CD14-positive monocyte (primary cell): ENCODE measurements at regions not wholly inside any gene's neighbourhood (a gene's known extent, or its start where the extent isn't known, plus 50 kb on each side); places are given as distances from the start of the nearest gene placed in this dataset.

ENCODE experiments used
- DNase-seq, 3 donors: peaks; one replicate each; pipeline ENCODE4 v3.0.0-alpha.2; 2011 to 2022
- H2AFZ ChIP-seq: 2 replicates; pipeline ENCODE4 v1.6.0; 2012; ENCODE audit warnings: mild to moderate bottlenecking, low read depth, low read length, inconsistent platforms; ENCODE audit not compliant: insufficient read depth, poor library complexity, severe bottlenecking
- H3K27ac ChIP-seq, 2 donors: 1 replicate in 1 of 2; 2 replicates in 1 of 2; pipeline ENCODE4 v1.5.1; 2012 to 2013; ENCODE audit warnings: low read length in 2 of 2, control low read depth in 1 of 2, inconsistent platforms in 1 of 2, low read depth in 1 of 2, mild to moderate bottlenecking in 1 of 2
- H3K27me3 ChIP-seq, 2 donors: one replicate each; pipeline versions ENCODE4 v1.6.0 to v1.6.1; 2011 to 2013; ENCODE audit warnings: low read length in 2 of 2; ENCODE audit not compliant: control insufficient read depth in 2 of 2, insufficient read depth in 2 of 2
- H3K36me3 ChIP-seq, 2 donors: replicated peaks in 1 of 2; 1 replicate in 1 of 2; 2 replicates in 1 of 2; pipeline versions ENCODE4 v1.5.1 to v1.6.1; 2012 to 2013; ENCODE audit warnings: low read length in 2 of 2, control low read depth in 1 of 2, inconsistent platforms in 1 of 2, mild to moderate bottlenecking in 1 of 2; ENCODE audit not compliant: insufficient read depth in 2 of 2, control insufficient read depth in 1 of 2
- H3K4me1 ChIP-seq, 2 donors: 1 replicate in 1 of 2; 2 replicates in 1 of 2; pipeline versions ENCODE4 v1.5.1 to v1.6.1; 2012 to 2013; ENCODE audit warnings: low read length in 2 of 2, control low read depth in 1 of 2, inconsistent platforms in 1 of 2, mild to moderate bottlenecking in 1 of 2, moderate library complexity in 1 of 2; ENCODE audit not compliant: insufficient read depth in 2 of 2, control insufficient read depth in 1 of 2
- H3K4me2 ChIP-seq: replicated peaks from 2 replicates; pipeline ENCODE3; 2012; ENCODE audit warnings: low read length, moderate library complexity, mild to moderate bottlenecking; ENCODE audit not compliant: poor library complexity, severe bottlenecking; ENCODE audit errors: extremely low read depth
- H3K4me3 ChIP-seq, 3 experiments: fragments of 200-600 bp in 1 of 3; sonication (generic) in 1 of 3; replicated peaks in 1 of 3; 1 replicate in 2 of 3; 2 replicates in 1 of 3; pipeline ENCODE4 v1.5.1; 2011 to 2013; ENCODE audit warnings: low read length in 3 of 3, mild to moderate bottlenecking in 3 of 3, control low read depth in 2 of 3, low read depth in 2 of 3, inconsistent platforms in 1 of 3, moderate library complexity in 1 of 3
- H3K79me2 ChIP-seq: 2 replicates; pipeline ENCODE4 v1.6.0; 2012; ENCODE audit warnings: mild to moderate bottlenecking, control low read depth, inconsistent platforms, low read length, moderate library complexity; ENCODE audit not compliant: insufficient read depth
- H3K9ac ChIP-seq: 2 replicates; pipeline ENCODE4 v1.6.0; 2017; ENCODE audit warnings: low read length, mild to moderate bottlenecking; ENCODE audit not compliant: insufficient read depth, poor library complexity, severe bottlenecking
- H3K9me3 ChIP-seq, 2 donors: replicated peaks in 1 of 2; 1 replicate in 1 of 2; 2 replicates in 1 of 2; pipeline versions ENCODE4 v1.5.1 to v1.6.1; 2012 to 2013; ENCODE audit warnings: low read length in 2 of 2, control low read depth in 1 of 2; ENCODE audit not compliant: control insufficient read depth in 1 of 2, insufficient read depth in 1 of 2
- H4K20me1 ChIP-seq: 2 replicates; pipeline ENCODE4 v1.6.0; 2012; ENCODE audit warnings: mild to moderate bottlenecking, low read length, control low read depth, moderate library complexity; ENCODE audit not compliant: insufficient read depth
- H3K27ac Mint-ChIP-seq, 7 donors: one replicate each; pipeline ENCODE4 v1.8.0; 2020; ENCODE audit warnings: mild to moderate bottlenecking in 7 of 7, mixed read lengths in 7 of 7, moderate library complexity in 6 of 7, inconsistent platforms in 2 of 7
- H3K27me3 Mint-ChIP-seq, 3 donors: one replicate each; pipeline ENCODE4 v1.8.0; 2021 to 2022; ENCODE audit warnings: low read depth in 3 of 3, mild to moderate bottlenecking in 3 of 3, mixed read lengths in 3 of 3, moderate library complexity in 3 of 3, inconsistent platforms in 1 of 3
- H3K36me3 Mint-ChIP-seq, 2 donors: one replicate each; pipeline ENCODE4 v1.8.0; 2020; ENCODE audit warnings: mixed read lengths in 2 of 2, inconsistent platforms in 1 of 2, mild to moderate bottlenecking in 1 of 2
- H3K4me1 Mint-ChIP-seq: one replicate; pipeline ENCODE4 v1.8.0; 2020; ENCODE audit warnings: mild to moderate bottlenecking, mixed read lengths
- H3K4me3 Mint-ChIP-seq, 2 donors: one replicate each; pipeline ENCODE4 v1.8.0; 2020; ENCODE audit warnings: mild to moderate bottlenecking in 2 of 2, mixed read lengths in 2 of 2, moderate library complexity in 1 of 2
- H3K9me3 Mint-ChIP-seq, 7 donors: one replicate each; pipeline ENCODE4 v1.8.0; 2020 to 2022; ENCODE audit warnings: mixed read lengths in 7 of 7, mild to moderate bottlenecking in 6 of 7, moderate library complexity in 6 of 7, inconsistent platforms in 2 of 7
- CTCF ChIP-seq: fragments of 200-600 bp; IDR thresholded peaks from one replicate; pipeline ENCODE4 v1.8.0; 2022; ENCODE audit warnings: antibody characterized with exemption, mild to moderate bottlenecking
- WGBS: methylation state at CpG from one replicate; pipeline ENCODE4 v1.1.5; 2013; ENCODE audit warnings: missing lambda C conversion rate; ENCODE audit not compliant: insufficient coverage; 5-methylcytosine and 5-hydroxymethylcytosine counted together
- intact Hi-C, 2 donors: fragments of 100-400 bp; cut with micrococcal nuclease; formaldehyde crosslinking; loops; one replicate each; pipeline versions ENCODE4 v1.15.0 to v1.15.1; 2023

DNA sequence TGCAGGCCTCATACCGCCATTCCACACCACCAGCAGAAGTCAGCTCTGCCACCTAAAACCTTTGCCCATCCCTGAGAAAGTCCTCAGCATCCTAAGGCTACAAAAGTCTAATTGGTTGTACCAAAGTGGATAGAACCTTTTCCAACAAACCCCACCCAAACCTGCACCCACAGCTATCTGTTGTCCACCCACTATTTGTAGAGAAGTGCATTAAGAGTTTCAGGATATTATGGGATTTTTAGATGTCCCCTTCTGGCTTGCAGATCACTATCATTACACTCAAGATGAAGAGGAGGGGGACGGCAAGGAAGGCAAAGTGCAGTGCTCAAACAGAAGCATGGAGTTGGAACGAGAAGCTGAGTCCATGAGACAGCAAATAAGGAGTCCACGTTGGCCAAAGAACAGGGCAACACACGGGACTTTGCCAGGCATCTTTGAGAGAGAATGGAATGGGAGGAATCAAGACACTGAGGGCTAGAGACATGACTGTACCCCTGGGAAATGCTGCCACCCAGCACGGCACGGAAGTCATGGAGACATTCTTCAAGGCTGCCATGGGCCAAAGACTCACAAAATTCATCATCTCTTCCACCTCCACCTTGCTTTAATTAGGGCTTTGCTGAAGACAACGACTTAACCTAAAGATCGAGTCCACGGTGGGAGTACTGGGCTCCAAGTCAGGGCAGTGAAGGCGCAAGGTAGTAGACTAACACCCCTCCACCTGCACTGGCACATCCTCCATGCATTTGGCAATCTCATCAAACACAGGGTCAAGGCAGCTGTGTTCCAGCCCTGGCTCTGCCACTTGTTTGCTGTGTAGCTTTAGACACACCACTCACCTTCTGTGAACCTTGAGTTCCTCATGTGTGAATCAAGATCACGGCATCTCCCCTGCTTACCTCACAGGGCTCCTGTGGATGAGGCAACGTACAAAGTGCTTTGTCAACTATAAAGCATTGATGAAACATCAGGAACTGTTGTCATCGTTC is 112.9 kb upstream of the TMEM45B start:
- intact Hi-C loops, result no loop called here
- Histone ChIP-seq H3K36me3 (no peaks in the 10 kb centered on the region), H3K9ac (no peak overlapping the region), H3K4me3 (no peak overlapping the region), H2AFZ (no peak overlapping the region), H3K9me3 (no peaks in the 10 kb centered on the region), H3K27ac (no peak overlapping the region), H3K4me2 (no peak overlapping the region), H4K20me1 (no peaks in the 10 kb centered on the region), H3K4me1 (no peaks in the 10 kb centered on the region), H3K79me2 (no peaks in the 10 kb centered on the region), H3K27me3 (no peaks in the 10 kb centered on the region)
- WGBS, result 93% methylated on average over 13 of the region's 14 CpGs
- Mint-ChIP-seq H3K27ac (no peak overlapping the region), H3K4me1 (no peaks in the 10 kb centered on the region), H3K27me3 (peaks cover 10 to 14% (median 10%) of the 10 kb centered on the region in 3 donors), H3K9me3 (peaks cover 0 to 4% (median 0%) of the 10 kb centered on the region in 7 donors), H3K36me3 (no peaks in the 10 kb centered on the region), H3K4me3 (peak overlapping the region in 1 of 2 donors; percentile 49)
- no peak for DNase-seq
- TF ChIP-seq CTCF, result no peak

DNA sequence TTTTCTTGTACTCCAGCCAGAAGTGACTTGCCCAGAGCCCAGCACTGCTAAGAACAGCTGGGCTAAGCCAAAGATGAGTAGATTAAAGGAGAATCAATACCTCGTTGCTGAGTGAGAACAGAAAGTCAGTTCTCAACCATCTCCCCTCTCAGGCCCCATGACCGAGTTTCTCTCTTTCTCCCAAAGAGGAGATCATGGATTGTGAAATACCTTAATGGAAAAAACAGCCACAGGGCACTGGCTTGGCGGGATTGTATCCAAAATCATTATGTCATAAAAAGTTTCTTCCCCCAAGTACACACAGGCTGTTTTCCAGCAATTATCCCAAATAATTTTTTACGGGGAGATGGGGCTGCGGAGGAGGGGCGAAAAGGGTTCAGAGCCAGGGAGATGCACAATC is 111.8 kb upstream of the TMEM45B start:
- no peaks in the 10 kb centered on the region for H4K20me1 ChIP-seq
- Mint-ChIP-seq H3K9me3 (peaks cover 0 to 4% (median 0%) of the 10 kb centered on the region in 7 donors), H3K27ac (no peak overlapping the region), H3K4me3 (no peak overlapping the region), H3K36me3 (no peaks in the 10 kb centered on the region), H3K27me3 (peaks cover 9 to 14% (median 10%) of the 10 kb centered on the region in 3 donors), H3K4me1 (no peaks in the 10 kb centered on the region)
- no peaks in the 10 kb centered on the region for H3K9me3 ChIP-seq
- no peaks in the 10 kb centered on the region for H3K27me3 ChIP-seq
- no peak for TF ChIP-seq CTCF
- intact Hi-C loops, result no loop called here
- H3K4me3 ChIP-seq, result no peak overlapping the region
- WGBS, result 80% methylated on average over 2 of the region's 6 CpGs
- DNase-seq, result no peak
- H3K79me2 ChIP-seq, result no peaks in the 10 kb centered on the region
- no peaks in the 10 kb centered on the region for H3K36me3 ChIP-seq
- no peak overlapping the region for H3K27ac ChIP-seq
- no peak overlapping the region for H2AFZ ChIP-seq
- H3K9ac ChIP-seq, result no peak overlapping the region
- H3K4me2 ChIP-seq, result no peak overlapping the region
- no peaks in the 10 kb centered on the region for H3K4me1 ChIP-seq
